ENCODE measurements at regions not wholly inside any gene's neighbourhood (a gene's known extent, or its start where the extent isn't known, plus 50 kb on each side); places are given as distances from the start of the nearest gene placed in this dataset.

GRCh38 chr16:17755158-17755557 is 284.4 kb upstream of the XYLT1 start:
- no peaks in the 10 kb centered on the region for H3K36me3 ChIP-seq (ENCODE audit: control insufficient read depth, insufficient read depth, low read length)
- FAIRE-seq: no peak
- H3K4me3 ChIP-seq (ENCODE audit: low read depth, low read length): no peak overlapping the region
- DNase-seq (ENCODE audit: low read depth): no peak
- H3K27me3 ChIP-seq (ENCODE audit: control insufficient read depth, insufficient read depth, low read length): no peaks in the 10 kb centered on the region
- TF ChIP-seq CTCF (IDR thresholded peaks at IDR 0.05; ENCODE audit: insufficient read depth, low read length, severe bottlenecking): no peak

GRCh38 chr16:17753434-17753833 is 282.7 kb upstream of the XYLT1 start:
- DNase-seq (ENCODE audit: low read depth): no peak
- H3K4me3 ChIP-seq (ENCODE audit: low read depth, low read length): no peak overlapping the region
- no peaks in the 10 kb centered on the region for H3K36me3 ChIP-seq (ENCODE audit: control insufficient read depth, insufficient read depth, low read length)
- no peak for FAIRE-seq
- TF ChIP-seq CTCF (IDR thresholded peaks at IDR 0.05; ENCODE audit: insufficient read depth, low read length, severe bottlenecking): no peak
- no peaks in the 10 kb centered on the region for H3K27me3 ChIP-seq (ENCODE audit: control insufficient read depth, insufficient read depth, low read length)

GRCh38 chr16:17749706-17750105 is 278.9 kb upstream of the XYLT1 start:
- DNase-seq (ENCODE audit: low read depth): no peak
- H3K4me3 ChIP-seq (ENCODE audit: low read depth, low read length): no peak overlapping the region
- no peaks in the 10 kb centered on the region for H3K27me3 ChIP-seq (ENCODE audit: control insufficient read depth, insufficient read depth, low read length)
- no peak for TF ChIP-seq CTCF (IDR thresholded peaks at IDR 0.05; ENCODE audit: insufficient read depth, low read length, severe bottlenecking)
- H3K36me3 ChIP-seq (ENCODE audit: control insufficient read depth, insufficient read depth, low read length): no peaks in the 10 kb centered on the region
- FAIRE-seq: no peak

- Histone ChIP-seq H3K36me3 (ENCODE audit: control insufficient read depth, insufficient read depth, low read length) (no peaks in the 10 kb centered on the region), H3K4me3 (ENCODE audit: low read depth, low read length) (no peak overlapping the region), H3K27me3 (ENCODE audit: control insufficient read depth, insufficient read depth, low read length) (no peaks in the 10 kb centered on the region)
- TF ChIP-seq CTCF (IDR thresholded peaks at IDR 0.05; ENCODE audit: insufficient read depth, low read length, severe bottlenecking): no peak
- FAIRE-seq (no peak), DNase-seq (ENCODE audit: low read depth) (no peak)
These were observed 277.4 kb upstream of the XYLT1 start for GRCh38 chr16:17748044-17748719.

- TF ChIP-seq CTCF (IDR thresholded peaks at IDR 0.05; ENCODE audit: insufficient read depth, low read length, severe bottlenecking): no peak
- no peaks in the 10 kb centered on the region for H3K36me3 ChIP-seq (ENCODE audit: control insufficient read depth, insufficient read depth, low read length)
- H3K27me3 ChIP-seq (ENCODE audit: control insufficient read depth, insufficient read depth, low read length): no peaks in the 10 kb centered on the region
- H3K4me3 ChIP-seq (ENCODE audit: low read depth, low read length): no peak overlapping the region
- DNase-seq (ENCODE audit: low read depth) (no peak), FAIRE-seq (no peak)
These were observed 276.5 kb upstream of the XYLT1 start for GRCh38 chr16:17747081-17747756.
